Suprapubic skin (tissue), 3 donors: ENCODE measurements at regions not wholly inside any gene's neighbourhood (a gene's known extent, or its start where the extent isn't known, plus 50 kb on each side); places are given as distances from the start of the nearest gene placed in this dataset.

Experiments
- POLR2AphosphoS5 ChIP-seq, 3 donors: sonication (generic); formaldehyde crosslinking; IDR thresholded peaks; one replicate each; pipeline ENCODE4 v1.6.1; 2017; ENCODE audit warnings: antibody characterized with exemption in 3 of 3
- TF ChIP-seq, protein P1 (sequence below), 2 donors: fragments of 200-600 bp in 1 of 2; fragments of 450-650 bp in 1 of 2; sonication (generic) in 1 of 2; IDR thresholded peaks; one replicate each; pipeline ENCODE4 v1.5.1; 2016 to 2019; ENCODE audit warnings: antibody characterized with exemption in 2 of 2, mild to moderate bottlenecking in 1 of 2, moderate library complexity in 1 of 2

DNA sequence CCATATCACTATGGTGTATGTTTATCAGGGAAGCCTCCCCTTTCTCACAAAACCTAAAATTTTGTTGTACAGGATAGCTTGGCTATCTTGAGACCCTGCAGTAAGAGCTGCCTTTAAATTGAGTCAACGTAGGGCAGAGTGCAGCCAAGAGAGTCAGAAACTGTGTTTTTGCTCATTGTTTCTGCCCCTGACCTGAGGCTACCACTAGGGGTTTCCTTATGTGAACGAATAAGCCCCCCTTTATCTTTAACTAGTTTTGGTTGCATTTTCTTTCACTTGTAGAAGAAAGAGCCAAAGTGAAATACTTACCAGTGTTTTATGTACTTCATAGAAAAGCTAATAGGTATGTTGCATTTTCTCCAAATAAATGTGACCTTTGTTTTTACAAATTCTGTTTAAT lies 149.9 kb upstream of the TMC3 start:
- TF ChIP-seq, protein P1, sequence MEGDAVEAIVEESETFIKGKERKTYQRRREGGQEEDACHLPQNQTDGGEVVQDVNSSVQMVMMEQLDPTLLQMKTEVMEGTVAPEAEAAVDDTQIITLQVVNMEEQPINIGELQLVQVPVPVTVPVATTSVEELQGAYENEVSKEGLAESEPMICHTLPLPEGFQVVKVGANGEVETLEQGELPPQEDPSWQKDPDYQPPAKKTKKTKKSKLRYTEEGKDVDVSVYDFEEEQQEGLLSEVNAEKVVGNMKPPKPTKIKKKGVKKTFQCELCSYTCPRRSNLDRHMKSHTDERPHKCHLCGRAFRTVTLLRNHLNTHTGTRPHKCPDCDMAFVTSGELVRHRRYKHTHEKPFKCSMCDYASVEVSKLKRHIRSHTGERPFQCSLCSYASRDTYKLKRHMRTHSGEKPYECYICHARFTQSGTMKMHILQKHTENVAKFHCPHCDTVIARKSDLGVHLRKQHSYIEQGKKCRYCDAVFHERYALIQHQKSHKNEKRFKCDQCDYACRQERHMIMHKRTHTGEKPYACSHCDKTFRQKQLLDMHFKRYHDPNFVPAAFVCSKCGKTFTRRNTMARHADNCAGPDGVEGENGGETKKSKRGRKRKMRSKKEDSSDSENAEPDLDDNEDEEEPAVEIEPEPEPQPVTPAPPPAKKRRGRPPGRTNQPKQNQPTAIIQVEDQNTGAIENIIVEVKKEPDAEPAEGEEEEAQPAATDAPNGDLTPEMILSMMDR (IDR thresholded peaks at IDR 0.05) = no peak
- no peak for TF ChIP-seq POLR2AphosphoS5 (IDR thresholded peaks at IDR 0.05)
